ENCODE measurements at regions not wholly inside any gene's neighbourhood (a gene's known extent, or its start where the extent isn't known, plus 50 kb on each side); places are given as distances from the start of the nearest gene placed in this dataset.
A peak's percentile ranks its signal among the peaks of the same experiment; 100 is the strongest.

GRCh38 chr5:20276061-20276958, 288.3 kb upstream of the CDH18 start:
- peaks cover 14% of the 10 kb centered on the region for H3K9me3 ChIP-seq
- H3K27me3 ChIP-seq (ENCODE audit: low read depth) = no peaks in the 10 kb centered on the region
- H3K36me3 ChIP-seq = no peaks in the 10 kb centered on the region
- H3K27ac ChIP-seq = no peak overlapping the region
- no peaks in the 10 kb centered on the region for H3K4me1 ChIP-seq
- TF ChIP-seq, protein P1, sequence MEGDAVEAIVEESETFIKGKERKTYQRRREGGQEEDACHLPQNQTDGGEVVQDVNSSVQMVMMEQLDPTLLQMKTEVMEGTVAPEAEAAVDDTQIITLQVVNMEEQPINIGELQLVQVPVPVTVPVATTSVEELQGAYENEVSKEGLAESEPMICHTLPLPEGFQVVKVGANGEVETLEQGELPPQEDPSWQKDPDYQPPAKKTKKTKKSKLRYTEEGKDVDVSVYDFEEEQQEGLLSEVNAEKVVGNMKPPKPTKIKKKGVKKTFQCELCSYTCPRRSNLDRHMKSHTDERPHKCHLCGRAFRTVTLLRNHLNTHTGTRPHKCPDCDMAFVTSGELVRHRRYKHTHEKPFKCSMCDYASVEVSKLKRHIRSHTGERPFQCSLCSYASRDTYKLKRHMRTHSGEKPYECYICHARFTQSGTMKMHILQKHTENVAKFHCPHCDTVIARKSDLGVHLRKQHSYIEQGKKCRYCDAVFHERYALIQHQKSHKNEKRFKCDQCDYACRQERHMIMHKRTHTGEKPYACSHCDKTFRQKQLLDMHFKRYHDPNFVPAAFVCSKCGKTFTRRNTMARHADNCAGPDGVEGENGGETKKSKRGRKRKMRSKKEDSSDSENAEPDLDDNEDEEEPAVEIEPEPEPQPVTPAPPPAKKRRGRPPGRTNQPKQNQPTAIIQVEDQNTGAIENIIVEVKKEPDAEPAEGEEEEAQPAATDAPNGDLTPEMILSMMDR (IDR thresholded peaks at IDR 0.05) = no peak
- no peak overlapping the region for H3K4me3 ChIP-seq
- ATAC-seq (peak in 1 of 2 donors; percentile 49), DNase-seq (no peak)
- intact Hi-C loops (cut with DNase I) = no loop called here

DNA sequence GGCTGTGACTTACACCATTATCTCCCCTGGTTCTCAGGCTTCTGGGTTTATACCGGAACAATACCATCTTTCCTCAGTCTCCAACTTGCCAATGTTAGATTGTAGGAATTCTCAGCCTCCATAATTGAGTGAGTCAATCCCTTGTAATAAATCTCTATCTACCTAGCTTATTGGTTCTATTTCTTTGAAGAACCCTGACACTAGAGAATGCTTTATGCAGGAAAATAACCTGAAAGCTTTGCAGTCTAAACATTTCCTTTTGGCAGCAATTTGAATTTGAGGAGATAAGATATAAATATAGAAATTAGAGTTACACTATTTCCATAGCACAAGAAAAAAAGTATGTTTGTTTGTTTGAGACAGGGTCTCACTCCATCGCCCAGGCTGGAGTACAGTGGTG, 278.1 kb upstream of the CDH18 start:
- no peak for ATAC-seq
- no peaks in the 10 kb centered on the region for H3K9me3 ChIP-seq
- intact Hi-C loops (cut with DNase I) = no loop called here
- no peak for DNase-seq
- H3K4me3 ChIP-seq = no peak overlapping the region
- H3K36me3 ChIP-seq = no peaks in the 10 kb centered on the region
- H3K27me3 ChIP-seq (ENCODE audit: low read depth) = no peaks in the 10 kb centered on the region
- TF ChIP-seq, protein P1 (IDR thresholded peaks at IDR 0.05) = no peak
- H3K4me1 ChIP-seq = no peaks in the 10 kb centered on the region
- H3K27ac ChIP-seq = no peak overlapping the region

DNA sequence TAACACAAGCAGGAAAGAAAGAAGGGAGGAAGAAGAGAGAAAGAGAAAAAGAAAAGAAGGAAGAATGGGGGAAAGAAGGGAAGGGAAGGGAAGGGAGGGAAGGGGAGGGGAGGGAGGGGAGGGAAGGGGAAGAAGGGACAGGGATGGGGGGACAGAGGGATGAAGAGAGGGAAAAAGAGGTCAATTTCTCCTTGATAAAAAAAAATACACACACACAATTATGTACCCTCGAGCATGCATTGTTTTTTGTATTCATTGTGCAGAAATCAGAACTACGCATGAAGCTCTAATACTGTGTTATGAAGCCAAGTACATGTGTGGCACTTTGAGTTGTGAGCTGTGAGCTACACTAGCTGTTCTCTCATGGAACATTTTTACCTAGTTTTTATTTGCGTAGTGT, 274.9 kb upstream of the CDH18 start:
- DNase-seq = no peak
- ATAC-seq = no peak
- H3K27me3 ChIP-seq (ENCODE audit: low read depth) = no peaks in the 10 kb centered on the region
- no peak overlapping the region for H3K4me3 ChIP-seq
- H3K36me3 ChIP-seq = no peaks in the 10 kb centered on the region
- TF ChIP-seq, protein P1 (IDR thresholded peaks at IDR 0.05) = no peak
- no peaks in the 10 kb centered on the region for H3K4me1 ChIP-seq
- intact Hi-C loops (cut with DNase I) = no loop called here
- no peak overlapping the region for H3K27ac ChIP-seq
- no peaks in the 10 kb centered on the region for H3K9me3 ChIP-seq

GRCh38 chr5:20254748-20255147, 266.7 kb upstream of the CDH18 start:
- TF ChIP-seq, protein P1 (IDR thresholded peaks at IDR 0.05) = no peak

DNA sequence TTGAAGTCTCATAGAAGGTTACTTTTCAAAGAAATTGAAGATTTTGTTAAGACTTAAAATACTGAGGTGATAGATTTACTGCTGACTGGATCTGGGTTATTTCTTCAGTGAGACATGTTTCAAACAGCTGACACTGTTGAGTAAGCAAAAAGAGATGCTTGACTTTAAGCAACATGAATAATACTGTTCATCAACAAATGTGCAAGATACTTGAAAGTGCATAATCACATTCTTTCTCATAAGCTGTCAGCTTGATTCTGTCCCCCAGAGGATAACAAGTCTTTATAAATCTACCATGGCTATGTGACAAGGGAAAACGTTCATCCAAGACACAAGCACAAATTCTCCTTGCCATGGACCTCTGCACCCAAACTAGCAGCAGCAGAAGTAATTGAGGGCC, 260.1 kb upstream of the CDH18 start:
- TF ChIP-seq, protein P1 (IDR thresholded peaks at IDR 0.05) = no peak
- ATAC-seq (no peak), DNase-seq (no peak)
- intact Hi-C loops (cut with DNase I) = no loop called here
- no peaks in the 10 kb centered on the region for H3K4me1 ChIP-seq
- no peak overlapping the region for H3K27ac ChIP-seq
- no peaks in the 10 kb centered on the region for H3K9me3 ChIP-seq
- H3K27me3 ChIP-seq (ENCODE audit: low read depth) = no peaks in the 10 kb centered on the region
- H3K36me3 ChIP-seq = no peaks in the 10 kb centered on the region
- no peak overlapping the region for H3K4me3 ChIP-seq

More at GRCh38 chr5:20254748-20255147, 266.7 kb upstream of the CDH18 start:
- Histone ChIP-seq H3K4me1 (no peaks in the 10 kb centered on the region), H3K4me3 (no peak overlapping the region), H3K9me3 (no peaks in the 10 kb centered on the region), H3K27me3 (ENCODE audit: low read depth) (no peaks in the 10 kb centered on the region), H3K27ac (no peak overlapping the region), H3K36me3 (no peaks in the 10 kb centered on the region)
- DNase-seq = no peak
- ATAC-seq = no peak
- intact Hi-C loops (cut with DNase I) = no loop called here

Data from lower lobe of right lung (tissue), 2 donors.